C4-2B (cell line): ENCODE measurements at regions not wholly inside any gene's neighbourhood (a gene's known extent, or its start where the extent isn't known, plus 50 kb on each side); places are given as distances from the start of the nearest gene placed in this dataset.

Source experiments
- ZFX ChIP-seq: fragments of 450-650 bp; IDR thresholded peaks from 2 replicates; pipeline ENCODE4 v1.6.1; 2017
- TF ChIP-seq, protein P1 (sequence below): fragments of 450-650 bp; conservative IDR thresholded peaks from 2 replicates; pipeline ENCODE4 v1.5.1; 2017; ENCODE audit warnings: mild to moderate bottlenecking

DNA sequence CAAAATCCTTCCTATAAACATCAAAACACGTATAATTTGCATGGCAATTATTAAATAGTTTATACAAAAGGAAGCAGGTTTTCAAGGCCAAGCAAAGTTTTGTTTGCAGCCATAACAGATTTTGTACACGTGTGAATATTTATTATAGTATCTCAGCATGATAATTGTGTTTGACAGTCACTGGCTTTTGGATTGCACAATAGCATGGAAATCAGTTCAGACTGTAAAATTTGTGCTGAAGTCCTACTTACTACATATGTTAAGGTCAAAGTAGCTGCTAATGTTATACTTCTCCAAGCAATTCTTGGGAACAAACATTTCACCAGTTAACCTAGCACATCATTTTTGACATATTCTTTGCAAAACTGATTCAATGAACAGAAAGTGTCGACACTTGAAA is 287.6 kb upstream of the POM121L12 start:
- TF ChIP-seq, protein P1, sequence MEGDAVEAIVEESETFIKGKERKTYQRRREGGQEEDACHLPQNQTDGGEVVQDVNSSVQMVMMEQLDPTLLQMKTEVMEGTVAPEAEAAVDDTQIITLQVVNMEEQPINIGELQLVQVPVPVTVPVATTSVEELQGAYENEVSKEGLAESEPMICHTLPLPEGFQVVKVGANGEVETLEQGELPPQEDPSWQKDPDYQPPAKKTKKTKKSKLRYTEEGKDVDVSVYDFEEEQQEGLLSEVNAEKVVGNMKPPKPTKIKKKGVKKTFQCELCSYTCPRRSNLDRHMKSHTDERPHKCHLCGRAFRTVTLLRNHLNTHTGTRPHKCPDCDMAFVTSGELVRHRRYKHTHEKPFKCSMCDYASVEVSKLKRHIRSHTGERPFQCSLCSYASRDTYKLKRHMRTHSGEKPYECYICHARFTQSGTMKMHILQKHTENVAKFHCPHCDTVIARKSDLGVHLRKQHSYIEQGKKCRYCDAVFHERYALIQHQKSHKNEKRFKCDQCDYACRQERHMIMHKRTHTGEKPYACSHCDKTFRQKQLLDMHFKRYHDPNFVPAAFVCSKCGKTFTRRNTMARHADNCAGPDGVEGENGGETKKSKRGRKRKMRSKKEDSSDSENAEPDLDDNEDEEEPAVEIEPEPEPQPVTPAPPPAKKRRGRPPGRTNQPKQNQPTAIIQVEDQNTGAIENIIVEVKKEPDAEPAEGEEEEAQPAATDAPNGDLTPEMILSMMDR, result no peak
- TF ChIP-seq ZFX, result no peak
